HEK293 (cell line): ENCODE measurements at regions not wholly inside any gene's neighbourhood (a gene's known extent, or its start where the extent isn't known, plus 50 kb on each side); places are given as distances from the start of the nearest gene placed in this dataset.

Experiments
- CTCF ChIA-PET: fragments of 350-600 bp; formaldehyde crosslinking; extraction: SDS; loops from one replicate; lab custom pipeline; 2021; ENCODE audit warnings: antibody characterized with exemption; lab: Yijun Ruan, JAX
- POLR2A ChIA-PET: fragments of 300-600 bp; formaldehyde crosslinking; extraction: SDS; loops from one replicate; lab custom pipeline; 2020; ENCODE audit warnings: antibody characterized with exemption, inconsistent platforms; lab: Yijun Ruan, JAX
- H3K27ac ChIP-seq: fragments of 200-500 bp; sonication (Bioruptor generic); 2 replicates; pipeline ENCODE4 v1.5.1; 2014; ENCODE audit warnings: low read depth, low read length, control low read depth, inconsistent platforms; ENCODE audit errors: extremely low read depth
- H3K36me3 ChIP-seq, 2 experiments: fragments of 200-500 bp in 1 of 2; sonication (Bioruptor generic) in 1 of 2; 1 replicate in 1 of 2; 2 replicates in 1 of 2; pipeline ENCODE4 v1.5.1; 2014 to 2017; ENCODE audit warnings: inconsistent platforms in 2 of 2, low read length in 2 of 2; ENCODE audit not compliant: control insufficient read depth in 2 of 2, insufficient read depth in 1 of 2
- H3K4me1 ChIP-seq: fragments of 200-500 bp; sonication (Bioruptor generic); 2 replicates; pipeline ENCODE4 v1.5.1; 2014; ENCODE audit warnings: mild to moderate bottlenecking, low read length, inconsistent platforms; ENCODE audit not compliant: control insufficient read depth, insufficient read depth
- H3K4me3 ChIP-seq: 2 replicates; pipeline ENCODE4 v1.5.1; 2011; ENCODE audit warnings: low read depth, mild to moderate bottlenecking, control low read depth, low read length, moderate library complexity
- H3K9me3 ChIP-seq: fragments of 200-500 bp; sonication (Bioruptor generic); 2 replicates; pipeline ENCODE4 v1.5.1; 2014; ENCODE audit warnings: low read depth, low read length, inconsistent platforms; ENCODE audit not compliant: control insufficient read depth, insufficient read depth
- FEZF1 ChIP-seq: fragments of 450-650 bp; formaldehyde crosslinking; IDR thresholded peaks from 2 replicates; pipeline ENCODE4 v1.5.1; 2016; ENCODE audit warnings: missing biosample characterization, missing genetic modification characterization
- GLI2 ChIP-seq: fragments of 450-650 bp; formaldehyde crosslinking; IDR thresholded peaks from 2 replicates; pipeline ENCODE4; 2017; ENCODE audit warnings: missing biosample characterization, missing genetic modification characterization, low read depth, borderline replicate concordance
- HOXA7 ChIP-seq: sonication (generic); formaldehyde crosslinking; IDR thresholded peaks from 2 replicates; pipeline ENCODE4 v1.8.1; 2022; ENCODE audit warnings: missing genetic modification reagents, borderline replicate concordance
- HOXC10 ChIP-seq: sonication (generic); formaldehyde crosslinking; IDR thresholded peaks from 2 replicates; pipeline ENCODE4 v1.8.1; 2023; ENCODE audit warnings: mild to moderate bottlenecking, missing genetic modification reagents
- MEIS1 ChIP-seq: sonication (generic); formaldehyde crosslinking; IDR thresholded peaks from 2 replicates; pipeline ENCODE4 v1.8.1; 2022; ENCODE audit warnings: missing genetic modification reagents, mild to moderate bottlenecking, borderline replicate concordance
- PRDM1 ChIP-seq: fragments of 450-650 bp; formaldehyde crosslinking; IDR thresholded peaks from 2 replicates; pipeline ENCODE4; 2016; ENCODE audit warnings: missing biosample characterization, missing genetic modification characterization
- PRDM10 ChIP-seq: fragments of 450-650 bp; formaldehyde crosslinking; IDR thresholded peaks from 2 replicates; pipeline ENCODE4 v1.5.1; 2016; ENCODE audit warnings: missing biosample characterization, missing genetic modification characterization
- SP2 ChIP-seq: fragments of 450-650 bp; formaldehyde crosslinking; IDR thresholded peaks from 2 replicates; pipeline ENCODE4 v1.5.1; 2016; ENCODE audit warnings: missing biosample characterization, missing genetic modification characterization
- TSHZ1 ChIP-seq: fragments of 450-650 bp; formaldehyde crosslinking; IDR thresholded peaks from 2 replicates; pipeline ENCODE4 v1.5.1; 2016; ENCODE audit warnings: missing biosample characterization, missing genetic modification characterization, borderline replicate concordance
- ZNF169 ChIP-seq: fragments of 450-650 bp; formaldehyde crosslinking; IDR thresholded peaks from 2 replicates; pipeline ENCODE4 v1.5.1; 2016; ENCODE audit warnings: missing biosample characterization, missing genetic modification characterization
- ZNF184 ChIP-seq: fragments of 450-650 bp; IDR thresholded peaks from 2 replicates; pipeline ENCODE4 v1.5.1; 2018; ENCODE audit warnings: missing biosample characterization, mild to moderate bottlenecking, missing genetic modification characterization
- ZNF19 ChIP-seq: fragments of 450-650 bp; formaldehyde crosslinking; IDR thresholded peaks from 2 replicates; pipeline ENCODE4; 2016; ENCODE audit warnings: missing biosample characterization, missing genetic modification characterization, low read depth
- ZNF211 ChIP-seq: fragments of 450-650 bp; formaldehyde crosslinking; IDR thresholded peaks from 2 replicates; pipeline ENCODE4 v1.5.1; 2016; ENCODE audit warnings: low read depth, missing biosample characterization, missing genetic modification characterization
- ZNF214 ChIP-seq: fragments of 450-650 bp; formaldehyde crosslinking; IDR thresholded peaks from 2 replicates; pipeline ENCODE4 v1.5.1; 2017; ENCODE audit warnings: missing biosample characterization, mild to moderate bottlenecking, missing genetic modification characterization, borderline replicate concordance
- ZNF26 ChIP-seq: fragments of 450-650 bp; formaldehyde crosslinking; IDR thresholded peaks from 2 replicates; pipeline ENCODE4 v1.5.1; 2016; ENCODE audit warnings: missing biosample characterization, missing genetic modification characterization
- ZNF280D ChIP-seq: fragments of 450-650 bp; formaldehyde crosslinking; IDR thresholded peaks from 2 replicates; pipeline ENCODE4 v1.5.1; 2016; ENCODE audit warnings: missing biosample characterization, missing genetic modification characterization
- ZNF335 ChIP-seq: fragments of 450-650 bp; formaldehyde crosslinking; conservative IDR thresholded peaks from 2 replicates; pipeline ENCODE4 v1.5.1; 2016; ENCODE audit warnings: missing biosample characterization, missing genetic modification characterization
- ZNF488 ChIP-seq: fragments of 450-650 bp; formaldehyde crosslinking; IDR thresholded peaks from 2 replicates; pipeline ENCODE4 v1.5.1; 2016; ENCODE audit warnings: missing biosample characterization, missing genetic modification characterization
- ZNF529 ChIP-seq: fragments of 450-650 bp; formaldehyde crosslinking; IDR thresholded peaks from 2 replicates; pipeline ENCODE4 v1.5.1; 2017; ENCODE audit warnings: missing genetic modification characterization, missing biosample characterization; ENCODE audit not compliant: insufficient replicate concordance
- ZNF654 ChIP-seq: fragments of 450-650 bp; formaldehyde crosslinking; IDR thresholded peaks from 2 replicates; pipeline ENCODE4 v1.5.1; 2016; ENCODE audit warnings: low read depth, missing biosample characterization, missing genetic modification characterization

- POLR2A ChIA-PET = no interaction called here
- H3K9me3 ChIP-seq = no peaks in the 10 kb centered on the region; the same call in 1 of the 2 replicates
- no peaks in the 10 kb centered on the region for H3K4me1 ChIP-seq
- H3K36me3 ChIP-seq = no peaks in the 10 kb centered on the region
- CTCF ChIA-PET = interaction anchor here (1.0 kb wide), 1 partner anchor 736 kb away, joined by 3 read pairs; no protein-coding TSS in a partner anchor
- no peak for TF ChIP-seq ZNF19 (tag by site-specific recombination)
- TF ChIP-seq HOXC10 (CRISPR knock-in tag) = no peak
- TF ChIP-seq ZNF211 (tag by site-specific recombination) = no peak
- no peak for TF ChIP-seq ZNF280D (tag by site-specific recombination)
- TF ChIP-seq ZNF214 (tag by site-specific recombination) = no peak
- TF ChIP-seq FEZF1 (tag by site-specific recombination) = no peak
- no peak for TF ChIP-seq ZNF488 (tag by site-specific recombination)
- no peak for TF ChIP-seq ZNF654 (tag by site-specific recombination)
- TF ChIP-seq PRDM1 = no peak
- TF ChIP-seq MEIS1 (CRISPR knock-in tag) = no peak
- no peak for TF ChIP-seq ZNF335
- no peak for TF ChIP-seq HOXA7 (CRISPR knock-in tag)
- TF ChIP-seq ZNF184 (tag by site-specific recombination) = no peak
- no peak for TF ChIP-seq GLI2 (tag by site-specific recombination)
- no peak for TF ChIP-seq ZNF529 (tag by site-specific recombination)
- H3K4me3 ChIP-seq = no peak overlapping the region
- no peak overlapping the region for H3K27ac ChIP-seq
These were observed 570.0 kb upstream of the NR2F2 start for GRCh38 chr15:95760508-95760907.

- POLR2A ChIA-PET = no interaction called here
- CTCF ChIA-PET = interaction anchor here (0.5 to 1.0 kb wide), 3 partner anchors 61 to 737 kb away, joined by 3 read pairs; no protein-coding TSS in a partner anchor
- H3K4me1 ChIP-seq = no peaks in the 10 kb centered on the region
- TF ChIP-seq ZNF169 (tag by site-specific recombination) = no peak
- TF ChIP-seq ZNF26 (tag by site-specific recombination) = no peak
- TF ChIP-seq PRDM10 = no peak
- no peak for TF ChIP-seq TSHZ1
- no peak for TF ChIP-seq SP2 (tag by site-specific recombination)
These were observed 568.9 kb upstream of the NR2F2 start for GRCh38 chr15:95761501-95762165.

More at GRCh38 chr15:95761501-95762165, 568.9 kb upstream of the NR2F2 start:
- no peak overlapping the region for H3K4me3 ChIP-seq
- no peaks in the 10 kb centered on the region for H3K36me3 ChIP-seq
- H3K27ac ChIP-seq = no peak overlapping the region
- no peaks in the 10 kb centered on the region; the same call in 1 of the 2 replicates for H3K9me3 ChIP-seq
